ENCODE measurements at regions not wholly inside any gene's neighbourhood (a gene's known extent, or its start where the extent isn't known, plus 50 kb on each side); places are given as distances from the start of the nearest gene placed in this dataset.

DNA sequence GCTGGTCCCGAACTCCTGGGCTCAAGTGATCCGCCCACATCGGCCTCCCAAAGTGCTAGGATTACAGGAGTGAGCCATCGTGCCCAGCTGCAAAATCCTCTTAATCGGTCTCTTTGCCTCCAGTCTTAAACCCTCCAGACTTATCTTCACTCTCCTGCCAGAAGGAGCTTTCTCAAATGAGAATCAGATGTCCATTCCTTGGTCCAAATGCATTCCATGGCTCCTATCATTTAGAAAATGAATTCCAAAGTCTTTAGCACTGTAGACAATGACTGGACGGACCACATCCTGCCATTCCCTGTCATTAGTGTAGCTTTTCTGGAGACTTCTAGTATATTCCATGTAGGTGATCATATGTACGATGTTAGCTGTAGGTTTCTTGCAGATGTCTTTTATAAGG, 141.9 kb downstream of the ID4 start:
- TF ChIP-seq GATA2 (IDR thresholded peaks at IDR 0.05; ENCODE audit: low read depth, low read length) (no peak), GATA3 (IDR thresholded peaks at IDR 0.05; ENCODE audit: low read depth, low read length) (no peak)
